GM21786 (cell line): ENCODE measurements at regions not wholly inside any gene's neighbourhood (a gene's known extent, or its start where the extent isn't known, plus 50 kb on each side); places are given as distances from the start of the nearest gene placed in this dataset.
"Not testable (repeated sequence)": the region's sequence is repeated elsewhere in the genome, so short reads cannot be mapped to it uniquely, and the experiment has no call there.

Experiments
- ATAC-seq: cut with Tn5 transposase; IDR thresholded peaks from one replicate; pipeline ENCODE4 v1.9.1; 2021; ENCODE audit not compliant: unreplicated experiment

- no peak for ATAC-seq
Observed at GRCh38 chr16:50497592-50497991, 50.6 kb upstream of the NKD1 start.

GRCh38 chr16:50496990-50497389 lies 51.2 kb upstream of the NKD1 start:
- ATAC-seq, result no peak

GRCh38 chr16:50495673-50496072 lies 52.5 kb upstream of the NKD1 start:
- ATAC-seq, result no peak

GRCh38 chr16:50494501-50495491 lies 53.4 kb upstream of the NKD1 start:
- ATAC-seq, result no peak

GRCh38 chr16:50491516-50491915 lies 56.7 kb upstream of the NKD1 start:
- ATAC-seq, result no peak

GRCh38 chr16:50490828-50491227 lies 57.4 kb upstream of the NKD1 start:
- no peak for ATAC-seq

- ATAC-seq, result no peak
Observed at GRCh38 chr16:50489182-50489581, 59.0 kb upstream of the NKD1 start.

GRCh38 chr16:50487528-50487927 lies 60.7 kb upstream of the NKD1 start:
- no peak for ATAC-seq

GRCh38 chr16:50486162-50486561 lies 62.0 kb upstream of the NKD1 start:
- not testable (repeated sequence) for ATAC-seq

- ATAC-seq, result no peak
Observed at GRCh38 chr16:50485232-50485631, 63.0 kb upstream of the NKD1 start.

- ATAC-seq, result no peak
Observed at GRCh38 chr16:50482271-50482670, 65.9 kb upstream of the NKD1 start.

- no peak for ATAC-seq
Observed at GRCh38 chr16:50480206-50480605, 68.0 kb upstream of the NKD1 start.

GRCh38 chr16:50479771-50480170 lies 68.4 kb upstream of the NKD1 start:
- ATAC-seq, result no peak

- no peak for ATAC-seq
Observed at GRCh38 chr16:50478773-50479149, 69.4 kb upstream of the NKD1 start.

- ATAC-seq, result no peak
Observed at GRCh38 chr16:50478075-50478772, 70.0 kb upstream of the NKD1 start.

- no peak for ATAC-seq
Observed at GRCh38 chr16:50476486-50477255, 71.5 kb upstream of the NKD1 start.

- ATAC-seq, result no peak
Observed at GRCh38 chr16:50475170-50475569, 73.0 kb upstream of the NKD1 start.

- no peak for ATAC-seq
Observed at GRCh38 chr16:50474138-50474537, 74.1 kb upstream of the NKD1 start.

GRCh38 chr16:50473356-50473945 lies 74.7 kb upstream of the NKD1 start:
- peak; percentile 74 for ATAC-seq

GRCh38 chr16:50472472-50472871 lies 75.7 kb upstream of the NKD1 start:
- no peak for ATAC-seq

GRCh38 chr16:50470687-50471086 lies 77.5 kb upstream of the NKD1 start:
- no peak for ATAC-seq
